ENCODE measurements at regions not wholly inside any gene's neighbourhood (a gene's known extent, or its start where the extent isn't known, plus 50 kb on each side); places are given as distances from the start of the nearest gene placed in this dataset.
"Not testable (repeated sequence)": the region's sequence is repeated elsewhere in the genome, so short reads cannot be mapped to it uniquely, and the experiment has no call there.

- DNase-seq, result not testable (repeated sequence)
These were observed 308.2 kb upstream of the PLGLB2 start for GRCh38 chr2:87439617-87440204.

- not testable (repeated sequence) for DNase-seq
These were observed 307.2 kb upstream of the PLGLB2 start for GRCh38 chr2:87440650-87441049.

GRCh38 chr2:87441375-87441774 lies 306.5 kb upstream of the PLGLB2 start:
- not testable (repeated sequence) for DNase-seq

- DNase-seq, result not testable (repeated sequence)
These were observed 304.8 kb upstream of the PLGLB2 start for GRCh38 chr2:87442983-87443577.

- DNase-seq, result not testable (repeated sequence)
These were observed 302.9 kb upstream of the PLGLB2 start for GRCh38 chr2:87444951-87445350.

- DNase-seq, result not testable (repeated sequence)
These were observed 302.1 kb upstream of the PLGLB2 start for GRCh38 chr2:87445613-87446312.

- not testable (repeated sequence) for DNase-seq
These were observed 301.6 kb upstream of the PLGLB2 start for GRCh38 chr2:87446313-87446696.

GRCh38 chr2:87449462-87449980 lies 298.4 kb upstream of the PLGLB2 start:
- DNase-seq, result not testable (repeated sequence)

- not testable (repeated sequence) for DNase-seq
These were observed 295.7 kb upstream of the PLGLB2 start for GRCh38 chr2:87452193-87452592.

GRCh38 chr2:87452861-87453260 lies 295.0 kb upstream of the PLGLB2 start:
- DNase-seq, result not testable (repeated sequence)

GRCh38 chr2:87453965-87454364 lies 293.9 kb upstream of the PLGLB2 start:
- not testable (repeated sequence) for DNase-seq

- not testable (repeated sequence) for DNase-seq
These were observed 293.5 kb upstream of the PLGLB2 start for GRCh38 chr2:87454421-87454820.

- DNase-seq, result not testable (repeated sequence)
These were observed 292.6 kb upstream of the PLGLB2 start for GRCh38 chr2:87455209-87455853.

GRCh38 chr2:87455854-87456249 lies 292.0 kb upstream of the PLGLB2 start:
- not testable (repeated sequence) for DNase-seq

GRCh38 chr2:87456477-87457128 lies 291.3 kb upstream of the PLGLB2 start:
- DNase-seq, result not testable (repeated sequence)

- not testable (repeated sequence) for DNase-seq
These were observed 290.8 kb upstream of the PLGLB2 start for GRCh38 chr2:87457129-87457499.

GRCh38 chr2:87458938-87459337 lies 288.9 kb upstream of the PLGLB2 start:
- not testable (repeated sequence) for DNase-seq

- DNase-seq, result not testable (repeated sequence)
These were observed 287.8 kb upstream of the PLGLB2 start for GRCh38 chr2:87460104-87460503.

GRCh38 chr2:87460662-87461061 lies 287.2 kb upstream of the PLGLB2 start:
- DNase-seq, result not testable (repeated sequence)

GRCh38 chr2:87461671-87462070 lies 286.2 kb upstream of the PLGLB2 start:
- DNase-seq, result not testable (repeated sequence)

GRCh38 chr2:87464219-87464618 lies 283.7 kb upstream of the PLGLB2 start:
- DNase-seq, result not testable (repeated sequence)

GRCh38 chr2:87465730-87466129 lies 282.2 kb upstream of the PLGLB2 start:
- not testable (repeated sequence) for DNase-seq

Data from activated CD4-positive, alpha-beta T cell treated with anti-CD3 and anti-CD28 coated beads, Interleukin-2, amount 50 U/mL, for 1 hour (primary cell).